HL-60 (cell line): ENCODE measurements at regions not wholly inside any gene's neighbourhood (a gene's known extent, or its start where the extent isn't known, plus 50 kb on each side); places are given as distances from the start of the nearest gene placed in this dataset.
A peak's percentile ranks its signal among the peaks of the same experiment; 100 is the strongest.

ENCODE experiments used
- DNase-seq, 2 experiments: peaks; one replicate each; pipeline ENCODE4 v3.0.0-alpha.2; 2010 to 2020; ENCODE audit warnings: low read depth in 1 of 2, low spot score in 1 of 2
- H3K27ac ChIP-seq: fragments of 250-450 bp; sonication (Bioruptor Pico); replicated peaks from 2 replicates; pipeline ENCODE4 v1.5.1; 2020; ENCODE audit warnings: mild to moderate bottlenecking, moderate library complexity
- H3K27me3 ChIP-seq: fragments of 250-450 bp; sonication (Bioruptor Pico); 2 replicates; pipeline ENCODE4 v1.5.1; 2021; ENCODE audit warnings: mild to moderate bottlenecking, moderate library complexity; ENCODE audit not compliant: insufficient read depth, poor library complexity, severe bottlenecking
- H3K4me3 ChIP-seq: replicated peaks from 2 replicates; pipeline ENCODE4 v1.5.1; 2011; ENCODE audit warnings: mild to moderate bottlenecking, control low read depth, low read length; ENCODE audit not compliant: insufficient read depth
- CTCF ChIP-seq: IDR thresholded peaks from one replicate; pipeline ENCODE4 v1.5.1; 2011; ENCODE audit warnings: low read length, control low read depth, inconsistent platforms; ENCODE audit not compliant: insufficient read depth
- GABPA ChIP-seq: IDR thresholded peaks from 2 replicates; pipeline ENCODE4 v1.6.1; 2012; ENCODE audit warnings: low read depth
- POLR2AphosphoS5 ChIP-seq: IDR thresholded peaks from 2 replicates; pipeline ENCODE4 v1.6.1; 2012; ENCODE audit warnings: low read depth
- REST ChIP-seq: IDR thresholded peaks from 2 replicates; pipeline ENCODE4 v1.6.1; 2012; ENCODE audit warnings: low read depth; ENCODE audit not compliant: insufficient replicate concordance
- SPI1 ChIP-seq: IDR thresholded peaks from 2 replicates; pipeline ENCODE4 v1.6.1; 2012; ENCODE audit warnings: low read depth, mild to moderate bottlenecking, borderline replicate concordance

- no peaks in the 10 kb centered on the region for H3K27me3 ChIP-seq
- no peak overlapping the region for H3K27ac ChIP-seq
- no peak for DNase-seq
- no peak overlapping the region for H3K4me3 ChIP-seq
- TF ChIP-seq SPI1: no peak
These were observed 87.1 kb upstream of the HNF1B start for GRCh38 chr17:37831986-37832385.

- Histone ChIP-seq H3K4me3 (no peak overlapping the region), H3K27ac (no peak overlapping the region), H3K27me3 (no peaks in the 10 kb centered on the region)
- no peak for TF ChIP-seq GABPA
- no peak for TF ChIP-seq CTCF
- no peak for TF ChIP-seq SPI1
- no peak for TF ChIP-seq POLR2AphosphoS5
- no peak for TF ChIP-seq REST
- DNase-seq: no peak
These were observed 86.6 kb upstream of the HNF1B start for GRCh38 chr17:37831492-37831891.

GRCh38 chr17:37830151-37830993, 85.5 kb upstream of the HNF1B start:
- no peak overlapping the region for H3K4me3 ChIP-seq
- TF ChIP-seq GABPA: no peak
- no peak for TF ChIP-seq REST
- no peak for TF ChIP-seq SPI1
- no peak for TF ChIP-seq CTCF
- no peak for TF ChIP-seq POLR2AphosphoS5
- peak overlapping the region; percentile 80; the same call in 1 of the 2 replicates for H3K27ac ChIP-seq
- DNase-seq: no peak
- no peaks in the 10 kb centered on the region for H3K27me3 ChIP-seq

GRCh38 chr17:37829592-37830123, 84.8 kb upstream of the HNF1B start:
- Histone ChIP-seq H3K4me3 (no peak overlapping the region), H3K27ac (peak overlapping the region; percentile 80), H3K27me3 (no peaks in the 10 kb centered on the region)
- DNase-seq: peak in 1 of 2 experiments; percentile 23
- TF ChIP-seq CTCF (no peak), REST (no peak), POLR2AphosphoS5 (no peak), GABPA (no peak)
